Neuron (in vitro differentiated cells): ENCODE measurements at regions not wholly inside any gene's neighbourhood (a gene's known extent, or its start where the extent isn't known, plus 50 kb on each side); places are given as distances from the start of the nearest gene placed in this dataset.

Source experiments
- H2AFZ ChIP-seq: one replicate; pipeline ENCODE4 v1.6.1; 2013; ENCODE audit warnings: low read depth, mild to moderate bottlenecking, inconsistent platforms, low read length, moderate library complexity
- H3K27me3 ChIP-seq: one replicate; pipeline ENCODE4 v1.6.1; 2013; ENCODE audit warnings: low read length; ENCODE audit not compliant: insufficient read depth
- H3K36me3 ChIP-seq: one replicate; pipeline ENCODE4 v1.6.1; 2013; ENCODE audit warnings: low read length; ENCODE audit not compliant: insufficient read depth
- H3K4me1 ChIP-seq: one replicate; pipeline ENCODE4 v1.6.1; 2013; ENCODE audit warnings: low read length; ENCODE audit not compliant: insufficient read depth
- H3K4me3 ChIP-seq: 2 replicates; pipeline ENCODE4 v1.5.1; 2013; ENCODE audit warnings: mild to moderate bottlenecking, low read length, moderate library complexity
- H3K9me3 ChIP-seq: one replicate; pipeline ENCODE4 v1.6.1; 2013; ENCODE audit warnings: low read length

- Histone ChIP-seq H3K4me1 (peaks cover 17% of the 10 kb centered on the region), H3K4me3 (no peak overlapping the region), H3K9me3 (no peaks in the 10 kb centered on the region), H3K27me3 (no peaks in the 10 kb centered on the region), H2AFZ (no peak overlapping the region), H3K36me3 (no peaks in the 10 kb centered on the region)
Observed at GRCh38 chr11:129273322-129273721, 81.2 kb upstream of the ARHGAP32 start.

GRCh38 chr11:129271030-129271429, 78.9 kb upstream of the ARHGAP32 start:
- Histone ChIP-seq H3K4me1 (peaks cover 2% of the 10 kb centered on the region), H3K9me3 (no peaks in the 10 kb centered on the region), H2AFZ (no peak overlapping the region), H3K4me3 (no peak overlapping the region), H3K27me3 (no peaks in the 10 kb centered on the region), H3K36me3 (no peaks in the 10 kb centered on the region)

- Histone ChIP-seq H3K27me3 (no peaks in the 10 kb centered on the region), H2AFZ (no peak overlapping the region), H3K36me3 (no peaks in the 10 kb centered on the region), H3K4me1 (peaks cover 2% of the 10 kb centered on the region), H3K4me3 (no peak overlapping the region), H3K9me3 (no peaks in the 10 kb centered on the region)
Observed at GRCh38 chr11:129270446-129270845, 78.3 kb upstream of the ARHGAP32 start.

- Histone ChIP-seq H3K4me1 (peaks cover 2% of the 10 kb centered on the region), H2AFZ (no peak overlapping the region), H3K9me3 (no peaks in the 10 kb centered on the region), H3K27me3 (no peaks in the 10 kb centered on the region), H3K36me3 (no peaks in the 10 kb centered on the region), H3K4me3 (no peak overlapping the region)
Observed at GRCh38 chr11:129268371-129268770, 76.2 kb upstream of the ARHGAP32 start.

- H3K4me1 ChIP-seq: peaks cover 2% of the 10 kb centered on the region
- H3K9me3 ChIP-seq: no peaks in the 10 kb centered on the region
- H3K4me3 ChIP-seq: no peak overlapping the region
- no peaks in the 10 kb centered on the region for H3K36me3 ChIP-seq
- H3K27me3 ChIP-seq: no peaks in the 10 kb centered on the region
- no peak overlapping the region for H2AFZ ChIP-seq
Observed at GRCh38 chr11:129267716-129268115, 75.6 kb upstream of the ARHGAP32 start.

- Histone ChIP-seq H3K27me3 (no peaks in the 10 kb centered on the region), H3K4me3 (no peak overlapping the region), H2AFZ (no peak overlapping the region), H3K4me1 (peaks cover 7% of the 10 kb centered on the region), H3K36me3 (no peaks in the 10 kb centered on the region), H3K9me3 (no peaks in the 10 kb centered on the region)
Observed at GRCh38 chr11:129266536-129266935, 74.4 kb upstream of the ARHGAP32 start.

- no peaks in the 10 kb centered on the region for H3K36me3 ChIP-seq
Observed at GRCh38 chr11:129265125-129265788, 73.1 kb upstream of the ARHGAP32 start.

GRCh38 chr11:129264114-129264513, 72.0 kb upstream of the ARHGAP32 start:
- Histone ChIP-seq H3K36me3 (no peaks in the 10 kb centered on the region), H2AFZ (no peak overlapping the region), H3K4me3 (no peak overlapping the region), H3K27me3 (no peaks in the 10 kb centered on the region), H3K4me1 (peaks cover 32% of the 10 kb centered on the region), H3K9me3 (no peaks in the 10 kb centered on the region)

More at GRCh38 chr11:129265125-129265788, 73.1 kb upstream of the ARHGAP32 start:
- H3K4me3 ChIP-seq: no peak overlapping the region
- H3K27me3 ChIP-seq: no peaks in the 10 kb centered on the region
- no peaks in the 10 kb centered on the region for H3K9me3 ChIP-seq
- H3K4me1 ChIP-seq: peaks cover 20% of the 10 kb centered on the region
- H2AFZ ChIP-seq: no peak overlapping the region

GRCh38 chr11:129260750-129261149, 68.6 kb upstream of the ARHGAP32 start:
- no peaks in the 10 kb centered on the region for H3K9me3 ChIP-seq
- H3K4me3 ChIP-seq: no peak overlapping the region
- H3K4me1 ChIP-seq: peaks cover 33% of the 10 kb centered on the region
- H3K36me3 ChIP-seq: no peaks in the 10 kb centered on the region
- no peak overlapping the region for H2AFZ ChIP-seq
- H3K27me3 ChIP-seq: no peaks in the 10 kb centered on the region

- H2AFZ ChIP-seq: no peak overlapping the region
- H3K4me1 ChIP-seq: peaks cover 33% of the 10 kb centered on the region
- no peaks in the 10 kb centered on the region for H3K36me3 ChIP-seq
- no peak overlapping the region for H3K4me3 ChIP-seq
- H3K9me3 ChIP-seq: no peaks in the 10 kb centered on the region
- H3K27me3 ChIP-seq: no peaks in the 10 kb centered on the region
Observed at GRCh38 chr11:129259931-129260348, 67.8 kb upstream of the ARHGAP32 start.

- no peaks in the 10 kb centered on the region for H3K36me3 ChIP-seq
- no peaks in the 10 kb centered on the region for H3K9me3 ChIP-seq
- H3K4me3 ChIP-seq: no peak overlapping the region
- peaks cover 33% of the 10 kb centered on the region for H3K4me1 ChIP-seq
- no peak overlapping the region for H2AFZ ChIP-seq
- no peaks in the 10 kb centered on the region for H3K27me3 ChIP-seq
Observed at GRCh38 chr11:129258205-129258604, 66.1 kb upstream of the ARHGAP32 start.

GRCh38 chr11:129257512-129257911, 65.4 kb upstream of the ARHGAP32 start:
- H3K4me1 ChIP-seq: peaks cover 40% of the 10 kb centered on the region
- H2AFZ ChIP-seq: no peak overlapping the region
- H3K36me3 ChIP-seq: no peaks in the 10 kb centered on the region
- no peak overlapping the region for H3K4me3 ChIP-seq
- H3K27me3 ChIP-seq: no peaks in the 10 kb centered on the region
- H3K9me3 ChIP-seq: no peaks in the 10 kb centered on the region

- peaks cover 12% of the 10 kb centered on the region for H3K4me1 ChIP-seq
- no peaks in the 10 kb centered on the region for H3K27me3 ChIP-seq
- H3K9me3 ChIP-seq: no peaks in the 10 kb centered on the region
- H3K36me3 ChIP-seq: no peaks in the 10 kb centered on the region
- peak overlapping the region; percentile 13 for H3K4me3 ChIP-seq
- H2AFZ ChIP-seq: no peak overlapping the region
Observed at GRCh38 chr11:129252621-129253020, 60.5 kb upstream of the ARHGAP32 start.

- H3K4me1 ChIP-seq: peaks cover 12% of the 10 kb centered on the region
- no peak overlapping the region for H3K4me3 ChIP-seq
- no peaks in the 10 kb centered on the region for H3K27me3 ChIP-seq
- H3K9me3 ChIP-seq: no peaks in the 10 kb centered on the region
- no peak overlapping the region for H2AFZ ChIP-seq
- H3K36me3 ChIP-seq: no peaks in the 10 kb centered on the region
Observed at GRCh38 chr11:129251067-129251466, 58.9 kb upstream of the ARHGAP32 start.
